Nephron (organoid): ENCODE measurements at regions not wholly inside any gene's neighbourhood (a gene's known extent, or its start where the extent isn't known, plus 50 kb on each side); places are given as distances from the start of the nearest gene placed in this dataset.
A peak's percentile ranks its signal among the peaks of the same experiment; 100 is the strongest.
"Not testable (repeated sequence)": the region's sequence is repeated elsewhere in the genome, so short reads cannot be mapped to it uniquely, and the experiment has no call there.

ENCODE experiments used
- H3K27ac Mint-ChIP-seq, 3 experiments: 2 replicates each; pipeline ENCODE4 v1.8.0; 2020; ENCODE audit warnings: mixed read lengths in 3 of 3, mild to moderate bottlenecking in 2 of 3, moderate library complexity in 1 of 3
- H3K27me3 Mint-ChIP-seq: 2 replicates; pipeline ENCODE4 v1.8.0; 2021; ENCODE audit warnings: low read depth, mild to moderate bottlenecking, moderate library complexity, mixed read lengths
- H3K36me3 Mint-ChIP-seq: 2 replicates; pipeline ENCODE4 v1.8.0; 2020; ENCODE audit warnings: low read depth, mixed read lengths
- H3K4me1 Mint-ChIP-seq: 2 replicates; pipeline ENCODE4 v1.8.0; 2020; ENCODE audit warnings: mixed read lengths
- H3K4me3 Mint-ChIP-seq, 3 experiments: 2 replicates each; pipeline ENCODE4 v1.8.0; 2020; ENCODE audit warnings: mild to moderate bottlenecking in 3 of 3, mixed read lengths in 3 of 3, moderate library complexity in 2 of 3
- H3K9me3 Mint-ChIP-seq: 2 replicates; pipeline ENCODE4 v1.8.0; 2020; ENCODE audit warnings: mixed read lengths
- TF ChIP-seq, protein P1 (sequence below), 3 experiments: fragments of 200-600 bp; sonication (generic); IDR thresholded peaks; one replicate each; pipeline ENCODE4 v1.5.0; 2021; ENCODE audit warnings: antibody characterized with exemption in 3 of 3; ENCODE audit not compliant: unreplicated experiment in 3 of 3

GRCh38 chr2:150120326-150120955, 367.0 kb downstream of the RND3 start:
- Mint-ChIP-seq H3K27ac (peak overlapping the region in 2 of 3 experiments; percentile 14 to 17), H3K4me3 (peak overlapping the region in 1 of 3 experiments; percentile 20), H3K4me1 (peaks cover 10% of the 10 kb centered on the region), H3K9me3 (no peaks in the 10 kb centered on the region), H3K27me3 (peaks cover 4% of the 10 kb centered on the region), H3K36me3 (no peaks in the 10 kb centered on the region)
- TF ChIP-seq, protein P1, sequence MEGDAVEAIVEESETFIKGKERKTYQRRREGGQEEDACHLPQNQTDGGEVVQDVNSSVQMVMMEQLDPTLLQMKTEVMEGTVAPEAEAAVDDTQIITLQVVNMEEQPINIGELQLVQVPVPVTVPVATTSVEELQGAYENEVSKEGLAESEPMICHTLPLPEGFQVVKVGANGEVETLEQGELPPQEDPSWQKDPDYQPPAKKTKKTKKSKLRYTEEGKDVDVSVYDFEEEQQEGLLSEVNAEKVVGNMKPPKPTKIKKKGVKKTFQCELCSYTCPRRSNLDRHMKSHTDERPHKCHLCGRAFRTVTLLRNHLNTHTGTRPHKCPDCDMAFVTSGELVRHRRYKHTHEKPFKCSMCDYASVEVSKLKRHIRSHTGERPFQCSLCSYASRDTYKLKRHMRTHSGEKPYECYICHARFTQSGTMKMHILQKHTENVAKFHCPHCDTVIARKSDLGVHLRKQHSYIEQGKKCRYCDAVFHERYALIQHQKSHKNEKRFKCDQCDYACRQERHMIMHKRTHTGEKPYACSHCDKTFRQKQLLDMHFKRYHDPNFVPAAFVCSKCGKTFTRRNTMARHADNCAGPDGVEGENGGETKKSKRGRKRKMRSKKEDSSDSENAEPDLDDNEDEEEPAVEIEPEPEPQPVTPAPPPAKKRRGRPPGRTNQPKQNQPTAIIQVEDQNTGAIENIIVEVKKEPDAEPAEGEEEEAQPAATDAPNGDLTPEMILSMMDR (IDR thresholded peaks at IDR 0.05; ENCODE audit: unreplicated experiment in 3 of 3), result no peak

DNA sequence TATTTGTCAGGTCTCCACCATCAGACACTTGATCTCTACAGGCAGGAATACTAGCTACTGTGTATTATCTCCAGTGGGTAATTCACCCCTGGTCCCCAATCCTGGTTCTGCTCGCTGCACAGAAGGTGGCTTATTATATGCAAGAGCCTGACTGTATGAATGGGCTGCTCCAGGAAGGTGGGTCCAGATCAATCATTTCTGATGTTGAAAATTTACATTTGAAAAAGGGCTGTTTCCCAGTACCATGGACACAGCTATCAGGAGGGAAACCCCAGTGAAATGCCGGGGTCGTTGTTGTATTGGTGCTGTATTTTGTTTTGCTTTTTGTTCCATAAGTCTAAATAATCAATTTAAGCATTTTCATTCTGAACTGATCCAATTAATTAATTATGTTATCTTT, 367.6 kb downstream of the RND3 start:
- H3K4me1 Mint-ChIP-seq, result peaks cover 10% of the 10 kb centered on the region
- TF ChIP-seq, protein P1 (IDR thresholded peaks at IDR 0.05; ENCODE audit: unreplicated experiment in 3 of 3), result no peak
- H3K9me3 Mint-ChIP-seq, result no peaks in the 10 kb centered on the region
- no peak overlapping the region for H3K27ac Mint-ChIP-seq
- no peaks in the 10 kb centered on the region for H3K36me3 Mint-ChIP-seq
- no peak overlapping the region for H3K4me3 Mint-ChIP-seq
- peaks cover 4% of the 10 kb centered on the region for H3K27me3 Mint-ChIP-seq

GRCh38 chr2:150114089-150114488, 373.4 kb downstream of the RND3 start:
- H3K27ac Mint-ChIP-seq, H3K36me3 Mint-ChIP-seq, H3K4me3 Mint-ChIP-seq, H3K27me3 Mint-ChIP-seq, H3K4me1 Mint-ChIP-seq, H3K9me3 Mint-ChIP-seq: not testable (repeated sequence)

DNA sequence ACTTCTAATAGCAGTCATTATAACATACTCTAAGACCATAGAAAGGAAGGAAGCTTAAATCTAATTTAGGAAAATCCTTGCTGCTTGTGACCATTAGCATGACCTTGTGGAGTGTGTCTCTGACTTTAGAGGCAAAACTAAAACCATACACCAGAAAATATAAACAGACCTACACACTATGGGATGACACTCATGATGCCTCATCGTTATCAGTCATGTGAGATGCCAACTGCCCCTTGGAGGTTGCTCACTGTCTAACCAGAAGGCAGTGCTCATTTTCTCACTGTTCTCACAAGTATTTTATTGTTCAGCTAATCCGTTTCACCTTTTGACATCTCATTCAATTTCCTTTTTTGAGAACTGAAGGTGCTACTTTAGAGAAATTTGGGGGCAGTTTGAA, 376.9 kb downstream of the RND3 start:
- TF ChIP-seq, protein P1 (IDR thresholded peaks at IDR 0.05; ENCODE audit: unreplicated experiment in 3 of 3), result no peak
- no peaks in the 10 kb centered on the region for H3K27me3 Mint-ChIP-seq
- no peaks in the 10 kb centered on the region for H3K4me1 Mint-ChIP-seq
- no peak overlapping the region for H3K4me3 Mint-ChIP-seq
- no peaks in the 10 kb centered on the region for H3K9me3 Mint-ChIP-seq
- H3K36me3 Mint-ChIP-seq, result no peaks in the 10 kb centered on the region
- H3K27ac Mint-ChIP-seq, result no peak overlapping the region

- Mint-ChIP-seq H3K9me3 (no peaks in the 10 kb centered on the region), H3K4me3 (no peak overlapping the region), H3K27me3 (no peaks in the 10 kb centered on the region), H3K27ac (no peak overlapping the region), H3K36me3 (no peaks in the 10 kb centered on the region), H3K4me1 (no peaks in the 10 kb centered on the region)
- TF ChIP-seq, protein P1 (IDR thresholded peaks at IDR 0.05; ENCODE audit: unreplicated experiment in 3 of 3), result no peak
Observed at GRCh38 chr2:150109912-150110311, 377.6 kb downstream of the RND3 start.

DNA sequence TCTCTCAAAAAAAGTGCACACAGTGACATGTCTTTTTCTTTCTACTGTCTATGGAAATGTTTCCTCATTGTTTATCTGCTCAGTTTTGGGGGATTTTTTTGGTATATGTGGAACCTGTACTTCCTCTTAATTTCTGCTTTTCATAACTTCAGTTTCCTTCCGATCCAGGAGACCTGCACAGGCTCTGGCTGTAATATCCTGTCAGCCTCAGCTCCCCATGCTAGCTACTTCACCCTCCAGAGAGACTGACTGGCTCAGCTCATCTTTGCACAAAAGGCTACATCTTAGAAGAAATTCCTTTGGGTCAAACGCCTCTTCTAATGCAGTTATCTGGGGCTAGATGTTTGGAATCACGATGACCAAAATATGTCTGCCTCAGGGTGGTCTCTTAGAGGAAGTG, 378.4 kb downstream of the RND3 start:
- Mint-ChIP-seq H3K27ac (no peak overlapping the region), H3K4me1 (no peaks in the 10 kb centered on the region), H3K36me3 (no peaks in the 10 kb centered on the region), H3K27me3 (no peaks in the 10 kb centered on the region), H3K4me3 (no peak overlapping the region), H3K9me3 (no peaks in the 10 kb centered on the region)
- TF ChIP-seq, protein P1 (IDR thresholded peaks at IDR 0.05; ENCODE audit: unreplicated experiment in 3 of 3), result no peak
